ENCODE measurements at regions not wholly inside any gene's neighbourhood (a gene's known extent, or its start where the extent isn't known, plus 50 kb on each side); places are given as distances from the start of the nearest gene placed in this dataset.
A peak's percentile ranks its signal among the peaks of the same experiment; 100 is the strongest.
"Not testable (repeated sequence)": the region's sequence is repeated elsewhere in the genome, so short reads cannot be mapped to it uniquely, and the experiment has no call there.

DNA sequence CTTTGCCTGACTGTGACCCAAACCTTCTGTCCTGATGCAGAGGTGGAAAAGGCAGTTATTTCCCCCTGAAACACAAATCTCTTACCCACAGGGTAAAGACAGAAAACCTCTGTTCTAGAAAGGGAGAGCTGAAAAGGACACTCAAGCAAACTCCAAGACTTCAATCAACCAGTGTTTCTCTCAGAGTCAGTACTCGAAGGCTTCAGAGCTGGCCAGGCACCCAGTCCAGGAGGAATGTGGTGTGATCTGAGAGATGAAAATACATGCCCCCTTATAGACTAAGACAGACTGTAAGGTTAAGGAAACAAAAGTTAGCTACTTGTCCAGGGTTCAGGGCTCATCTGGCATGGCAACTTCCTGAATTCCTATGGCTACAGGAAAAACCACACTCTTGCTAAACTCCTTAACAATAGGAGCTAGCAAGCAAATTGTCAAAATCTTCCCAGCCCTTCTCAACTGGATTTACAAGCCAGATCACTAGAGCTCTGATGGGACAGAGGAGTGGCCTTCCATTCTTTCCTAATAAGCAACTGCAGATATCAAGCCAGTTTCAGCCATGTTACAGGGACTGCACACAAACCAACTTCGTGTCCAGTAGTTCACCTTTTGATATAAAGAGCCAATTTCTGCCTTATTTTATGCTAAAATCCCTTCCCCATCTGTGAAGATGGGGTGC is 110.9 kb downstream of the PPIAL4G start:
- intact Hi-C loops (cut with micrococcal nuclease): loop anchor here (1.0 to 10.0 kb wide), 3 partner anchors 30 to 153 kb away; no protein-coding TSS in a partner anchor
- H3K36me3 Mint-ChIP-seq; H3K4me3 ChIP-seq (ENCODE audit: low read length); H3K36me3 ChIP-seq (ENCODE audit: control insufficient read depth in 2 of 3, insufficient read depth in 3 of 3, low read length in 3 of 3); H3K27me3 Mint-ChIP-seq; H3K27me3 ChIP-seq (ENCODE audit: control insufficient read depth in 2 of 2, insufficient read depth in 2 of 2, low read length in 2 of 2); H3K9me3 Mint-ChIP-seq; H3K9me3 ChIP-seq (ENCODE audit: control insufficient read depth in 2 of 3, low read length in 3 of 3): not testable (repeated sequence)
- POLR2A ChIA-PET: interaction anchor here (0.8 to 7.7 kb wide), 8 partner anchors 8 to 151 kb away, joined by 3 to 143 read pairs (median 6); no protein-coding TSS in a partner anchor
- Histone ChIP-seq H3K27ac (ENCODE audit: low read depth, low read length) (peak overlapping the region; percentile 77), H3K4me1 (ENCODE audit: control insufficient read depth in 2 of 2, insufficient read depth in 2 of 2, low read length in 2 of 2) (peaks cover 35 to 52% of the 10 kb centered on the region in 2 donors)
- Mint-ChIP-seq H3K4me3 (peak overlapping the region; percentile 63 to 89 (median 78)), H3K4me1 (peaks cover 32 to 64% (median 46%) of the 10 kb centered on the region in 7 donors), H3K27ac (peak overlapping the region; percentile 89 to 99 (median 97))
- CTCF ChIA-PET: interaction anchor here (0.7 to 1.4 kb wide), 6 partner anchors 14 to 60 kb away, joined by 3 to 6 read pairs (median 4); no protein-coding TSS in a partner anchor
- ATAC-seq: peak; percentile 7
- DNase-seq: peak in 1 of 9 donors; percentile 18

DNA sequence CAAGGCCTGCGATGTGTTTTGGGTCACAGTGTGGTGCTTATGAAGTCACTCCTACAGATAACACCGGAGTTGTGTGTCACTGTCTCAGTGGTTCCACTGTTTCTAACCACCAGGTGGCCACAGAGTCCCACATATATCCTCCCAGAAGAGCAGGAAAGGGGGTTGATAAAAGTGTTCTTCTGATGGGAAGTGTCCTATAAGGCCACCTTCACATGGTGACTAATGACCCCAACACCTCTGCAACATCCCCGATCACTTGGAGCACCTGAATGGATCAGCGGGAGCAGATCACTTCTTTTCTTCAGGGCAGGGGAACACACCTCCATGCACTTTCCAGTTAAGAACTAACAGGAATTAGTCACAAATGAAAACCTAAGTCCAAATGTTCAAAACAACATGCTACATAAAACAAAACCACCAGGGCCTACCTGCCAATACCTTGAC is 111.5 kb downstream of the PPIAL4G start:
- H3K4me3 ChIP-seq (ENCODE audit: low read length): not testable (repeated sequence)
- intact Hi-C loops (cut with micrococcal nuclease): loop anchor here (1.0 to 10.0 kb wide), 4 partner anchors 9 to 153 kb away; no protein-coding TSS in a partner anchor

GRCh38 chr1:148370661-148371060 is 112.4 kb downstream of the PPIAL4G start:
- ATAC-seq; H3K9me3 ChIP-seq (ENCODE audit: control insufficient read depth in 2 of 3, low read length in 3 of 3); H3K9me3 Mint-ChIP-seq; H3K27me3 Mint-ChIP-seq; H3K27me3 ChIP-seq (ENCODE audit: control insufficient read depth in 2 of 2, insufficient read depth in 2 of 2, low read length in 2 of 2); DNase-seq; H3K36me3 Mint-ChIP-seq; H3K4me3 ChIP-seq (ENCODE audit: low read length); H3K36me3 ChIP-seq (ENCODE audit: control insufficient read depth in 2 of 3, insufficient read depth in 3 of 3, low read length in 3 of 3): not testable (repeated sequence)
- peaks cover 29 to 54% (median 39%) of the 10 kb centered on the region in 7 donors for H3K4me1 Mint-ChIP-seq
- peak overlapping the region; percentile 60 to 99 (median 93) for H3K27ac Mint-ChIP-seq
- peaks cover 35 to 43% of the 10 kb centered on the region in 2 donors for H3K4me1 ChIP-seq (ENCODE audit: control insufficient read depth in 2 of 2, insufficient read depth in 2 of 2, low read length in 2 of 2)
- intact Hi-C loops (cut with micrococcal nuclease): loop anchor here (1.0 to 10.0 kb wide), 4 partner anchors 8 to 154 kb away; no protein-coding TSS in a partner anchor
- H3K27ac ChIP-seq (ENCODE audit: low read depth, low read length): peak overlapping the region; percentile 77
- ChIA-PET POLR2A (interaction anchor here (0.7 to 7.7 kb wide), 5 partner anchors 12 to 836 kb away, joined by 3 to 143 read pairs (median 3); no protein-coding TSS in a partner anchor), CTCF (interaction anchor here (1.0 kb wide), 1 partner anchor 32 kb away, joined by 3 read pairs; no protein-coding TSS in a partner anchor)
- peak overlapping the region in 9 of 10 donors; percentile 24 to 88 (median 69) for H3K4me3 Mint-ChIP-seq

More for the DNA sequence above, 111.5 kb downstream of the PPIAL4G start:
- ATAC-seq (peak; percentile 84), DNase-seq (peak; percentile 36 to 79 (median 74))
- peak overlapping the region; percentile 77 for H3K27ac ChIP-seq (ENCODE audit: low read depth, low read length)
- not testable (repeated sequence) for H3K9me3 Mint-ChIP-seq; H3K36me3 Mint-ChIP-seq; H3K36me3 ChIP-seq (ENCODE audit: control insufficient read depth in 2 of 3, insufficient read depth in 3 of 3, low read length in 3 of 3); H3K27me3 ChIP-seq (ENCODE audit: control insufficient read depth in 2 of 2, insufficient read depth in 2 of 2, low read length in 2 of 2); H3K27me3 Mint-ChIP-seq; H3K9me3 ChIP-seq (ENCODE audit: control insufficient read depth in 2 of 3, low read length in 3 of 3)
- CTCF ChIA-PET: interaction anchor here (0.7 to 1.4 kb wide), 6 partner anchors 13 to 60 kb away, joined by 3 to 6 read pairs (median 4); no protein-coding TSS in a partner anchor
- H3K27ac Mint-ChIP-seq: peak overlapping the region; percentile 89 to 99 (median 97)
- H3K4me1 Mint-ChIP-seq: peaks cover 32 to 63% (median 45%) of the 10 kb centered on the region in 7 donors
- POLR2A ChIA-PET: interaction anchor here (0.8 to 7.7 kb wide), 6 partner anchors 15 to 151 kb away, joined by 3 to 143 read pairs (median 6); no protein-coding TSS in a partner anchor
- H3K4me3 Mint-ChIP-seq: peak overlapping the region; percentile 46 to 89 (median 76)
- H3K4me1 ChIP-seq (ENCODE audit: control insufficient read depth in 2 of 2, insufficient read depth in 2 of 2, low read length in 2 of 2): peaks cover 35 to 51% of the 10 kb centered on the region in 2 donors

DNA sequence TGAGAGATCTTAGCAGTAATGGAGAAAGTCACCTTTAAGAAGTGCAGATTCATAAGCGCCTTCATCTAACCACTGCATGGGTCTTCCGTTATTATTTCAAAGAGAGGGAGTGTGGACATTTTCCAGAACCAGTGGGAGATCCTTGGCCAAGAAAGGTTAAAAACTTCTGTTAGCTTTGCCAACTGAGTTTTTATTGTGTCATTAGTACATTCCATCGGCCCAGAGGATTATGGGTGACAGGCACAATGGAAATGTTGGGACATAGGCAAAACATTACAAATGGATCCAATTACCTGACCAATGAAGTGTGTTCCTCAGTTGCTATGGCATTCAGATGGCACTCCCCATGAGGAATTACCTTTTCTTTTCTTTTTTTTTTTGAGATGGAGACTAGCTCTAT is 115.5 kb downstream of the PPIAL4G start:
- Mint-ChIP-seq H3K27me3 (peaks cover 0 to 16% (median 0%) of the 10 kb centered on the region in 5 donors), H3K36me3 (no peaks in the 10 kb centered on the region), H3K9me3 (no peaks in the 10 kb centered on the region), H3K27ac (peak overlapping the region in 1 of 9 donors; percentile 56), H3K4me3 (no peak overlapping the region), H3K4me1 (peaks cover 28 to 52% (median 45%) of the 10 kb centered on the region in 7 donors)
- no peak for ATAC-seq
- no peak overlapping the region for H3K27ac ChIP-seq (ENCODE audit: low read depth, low read length)
- DNase-seq: no peak
- intact Hi-C loops (cut with micrococcal nuclease): no loop called here
- no peaks in the 10 kb centered on the region for H3K9me3 ChIP-seq (ENCODE audit: control insufficient read depth in 2 of 3, low read length in 3 of 3)
- peaks cover 16 to 31% of the 10 kb centered on the region in 2 donors for H3K4me1 ChIP-seq (ENCODE audit: control insufficient read depth in 2 of 2, insufficient read depth in 2 of 2, low read length in 2 of 2)
- CTCF ChIA-PET: no interaction called here
- no peak overlapping the region for H3K4me3 ChIP-seq (ENCODE audit: low read length)
- H3K27me3 ChIP-seq (ENCODE audit: control insufficient read depth in 2 of 2, insufficient read depth in 2 of 2, low read length in 2 of 2): no peaks in the 10 kb centered on the region
- POLR2A ChIA-PET: no interaction called here
- no peaks in the 10 kb centered on the region for H3K36me3 ChIP-seq (ENCODE audit: control insufficient read depth in 2 of 3, insufficient read depth in 3 of 3, low read length in 3 of 3)

- H3K4me3 ChIP-seq (ENCODE audit: low read length); H3K36me3 ChIP-seq (ENCODE audit: control insufficient read depth in 2 of 3, insufficient read depth in 3 of 3, low read length in 3 of 3); H3K4me3 Mint-ChIP-seq; H3K27ac ChIP-seq (ENCODE audit: low read depth, low read length); H3K9me3 ChIP-seq (ENCODE audit: control insufficient read depth in 2 of 3, low read length in 3 of 3); ATAC-seq; H3K36me3 Mint-ChIP-seq; DNase-seq; H3K27me3 ChIP-seq (ENCODE audit: control insufficient read depth in 2 of 2, insufficient read depth in 2 of 2, low read length in 2 of 2); H3K9me3 Mint-ChIP-seq; POLR2A ChIA-PET; intact Hi-C loops (cut with micrococcal nuclease): not testable (repeated sequence)
- Mint-ChIP-seq H3K4me1 (peaks cover 24 to 52% (median 43%) of the 10 kb centered on the region in 7 donors), H3K27ac (peak overlapping the region in 1 of 9 donors; percentile 28), H3K27me3 (peaks cover 0 to 23% (median 0%) of the 10 kb centered on the region in 5 donors)
- CTCF ChIA-PET: interaction anchor here (0.6 kb wide), 2 partner anchors 9 to 149 kb away, joined by 3 read pairs; no protein-coding TSS in a partner anchor
- peaks cover 7 to 18% of the 10 kb centered on the region in 2 donors for H3K4me1 ChIP-seq (ENCODE audit: control insufficient read depth in 2 of 2, insufficient read depth in 2 of 2, low read length in 2 of 2)
These were observed 116.9 kb downstream of the PPIAL4G start for GRCh38 chr1:148366136-148366753.

- POLR2A ChIA-PET: interaction anchor here (0.7 to 0.9 kb wide), 3 partner anchors 10 to 143 kb away, joined by 3 to 4 read pairs (median 4); no protein-coding TSS in a partner anchor
- H3K9me3 Mint-ChIP-seq; H3K36me3 Mint-ChIP-seq; ATAC-seq; CTCF ChIA-PET; H3K36me3 ChIP-seq (ENCODE audit: control insufficient read depth in 2 of 3, insufficient read depth in 3 of 3, low read length in 3 of 3); H3K9me3 ChIP-seq (ENCODE audit: control insufficient read depth in 2 of 3, low read length in 3 of 3); H3K4me1 ChIP-seq (ENCODE audit: control insufficient read depth in 2 of 2, insufficient read depth in 2 of 2, low read length in 2 of 2); H3K27ac ChIP-seq (ENCODE audit: low read depth, low read length); DNase-seq; H3K27me3 ChIP-seq (ENCODE audit: control insufficient read depth in 2 of 2, insufficient read depth in 2 of 2, low read length in 2 of 2); intact Hi-C loops (cut with micrococcal nuclease); H3K4me3 ChIP-seq (ENCODE audit: low read length): not testable (repeated sequence)
- H3K4me1 Mint-ChIP-seq: peaks cover 20 to 45% (median 36%) of the 10 kb centered on the region in 7 donors
- peak overlapping the region in 1 of 10 donors; percentile 2 for H3K4me3 Mint-ChIP-seq
- peak overlapping the region in 3 of 9 donors; percentile 4 to 18 (median 16) for H3K27ac Mint-ChIP-seq
- H3K27me3 Mint-ChIP-seq: peaks cover 0 to 29% (median 0%) of the 10 kb centered on the region in 5 donors
These were observed 118.0 kb downstream of the PPIAL4G start for GRCh38 chr1:148365151-148365550.

All from naive thymus-derived CD4-positive, alpha-beta T cell (primary cell).